Coronary artery (tissue), 2 donors: ENCODE measurements at regions not wholly inside any gene's neighbourhood (a gene's known extent, or its start where the extent isn't known, plus 50 kb on each side); places are given as distances from the start of the nearest gene placed in this dataset.

Source experiments
- DNase-seq: peaks from one replicate; pipeline ENCODE4 v3.0.0-alpha.2; 2017; ENCODE audit warnings: low spot score
- H3K27ac ChIP-seq, 2 donors: fragments of 200-600 bp; sonication (generic); one replicate each; pipeline ENCODE4 v1.5.1; 2016 to 2019
- H3K4me3 ChIP-seq: fragments of 200-600 bp; sonication (generic); 2 replicates; pipeline ENCODE4 v1.5.1; 2016; ENCODE audit warnings: mild to moderate bottlenecking, moderate library complexity
- TF ChIP-seq, protein P1 (sequence below): fragments of 200-600 bp; sonication (generic); IDR thresholded peaks from one replicate; pipeline ENCODE4 v1.5.1; 2019; ENCODE audit warnings: antibody characterized with exemption

DNA sequence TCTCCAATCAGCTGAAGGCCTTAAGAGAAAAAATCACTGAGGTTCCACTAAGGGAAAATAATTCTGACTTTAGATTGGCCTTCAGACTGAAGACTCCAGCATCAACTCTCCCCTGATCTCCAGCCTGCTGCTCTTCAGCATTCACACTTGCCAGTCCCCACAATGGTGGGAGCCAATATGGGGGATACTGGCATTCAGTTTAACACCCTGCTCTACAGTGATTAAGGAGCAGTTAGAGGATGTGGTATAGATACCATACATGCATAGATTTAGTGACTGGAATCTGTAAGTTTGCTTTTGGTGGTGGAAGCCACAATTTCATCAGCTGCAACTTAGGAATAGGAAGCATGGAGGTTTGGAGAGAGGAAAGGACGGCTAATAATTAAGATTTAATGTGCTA lies 2017.7 kb upstream of the CDH6 start:
- H3K27ac ChIP-seq, result no peak overlapping the region
- H3K4me3 ChIP-seq, result no peak overlapping the region
- no peak for DNase-seq
- TF ChIP-seq, protein P1, sequence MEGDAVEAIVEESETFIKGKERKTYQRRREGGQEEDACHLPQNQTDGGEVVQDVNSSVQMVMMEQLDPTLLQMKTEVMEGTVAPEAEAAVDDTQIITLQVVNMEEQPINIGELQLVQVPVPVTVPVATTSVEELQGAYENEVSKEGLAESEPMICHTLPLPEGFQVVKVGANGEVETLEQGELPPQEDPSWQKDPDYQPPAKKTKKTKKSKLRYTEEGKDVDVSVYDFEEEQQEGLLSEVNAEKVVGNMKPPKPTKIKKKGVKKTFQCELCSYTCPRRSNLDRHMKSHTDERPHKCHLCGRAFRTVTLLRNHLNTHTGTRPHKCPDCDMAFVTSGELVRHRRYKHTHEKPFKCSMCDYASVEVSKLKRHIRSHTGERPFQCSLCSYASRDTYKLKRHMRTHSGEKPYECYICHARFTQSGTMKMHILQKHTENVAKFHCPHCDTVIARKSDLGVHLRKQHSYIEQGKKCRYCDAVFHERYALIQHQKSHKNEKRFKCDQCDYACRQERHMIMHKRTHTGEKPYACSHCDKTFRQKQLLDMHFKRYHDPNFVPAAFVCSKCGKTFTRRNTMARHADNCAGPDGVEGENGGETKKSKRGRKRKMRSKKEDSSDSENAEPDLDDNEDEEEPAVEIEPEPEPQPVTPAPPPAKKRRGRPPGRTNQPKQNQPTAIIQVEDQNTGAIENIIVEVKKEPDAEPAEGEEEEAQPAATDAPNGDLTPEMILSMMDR, result no peak

DNA sequence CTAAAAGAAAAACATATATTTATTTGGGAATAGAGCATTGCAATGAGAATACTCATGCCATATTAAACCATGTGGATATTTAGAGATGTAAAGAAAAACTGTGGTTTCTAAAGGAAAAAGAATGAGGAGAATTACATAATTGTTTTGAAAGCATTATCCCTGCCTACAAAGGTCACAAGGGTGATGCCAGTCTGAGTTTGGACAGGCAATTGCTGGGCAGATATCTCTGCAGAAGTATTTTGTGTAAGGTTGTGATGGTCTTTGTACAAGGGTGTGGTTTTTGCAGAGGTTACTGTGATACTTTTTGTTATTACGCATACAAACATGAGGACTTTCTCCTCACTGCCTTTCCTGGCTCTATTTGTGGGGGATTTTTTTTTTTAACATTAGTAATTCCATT lies 2022.9 kb upstream of the CDH6 start:
- TF ChIP-seq, protein P1, result no peak
- DNase-seq, result no peak
- no peak overlapping the region for H3K4me3 ChIP-seq
- no peak overlapping the region for H3K27ac ChIP-seq

DNA sequence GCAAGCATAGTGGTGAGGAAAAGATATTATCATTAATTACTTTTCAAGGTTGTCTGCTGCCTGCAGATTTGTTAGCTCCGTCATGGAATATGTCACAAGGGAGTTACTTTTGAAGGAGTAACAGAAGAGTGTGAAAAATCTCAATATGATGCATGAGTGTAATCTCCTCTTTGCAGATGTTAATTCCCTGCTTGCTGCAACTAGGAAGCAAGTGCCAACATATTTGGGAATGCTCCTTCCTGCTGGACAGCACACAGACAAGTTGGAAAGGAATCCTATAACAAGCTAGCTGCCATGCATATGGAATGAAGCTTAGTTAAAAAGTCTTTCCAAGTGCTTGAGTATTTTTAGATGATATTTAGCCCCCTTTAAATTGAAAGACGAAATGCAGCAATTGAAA lies 2023.6 kb upstream of the CDH6 start:
- no peak overlapping the region for H3K4me3 ChIP-seq
- no peak for DNase-seq
- TF ChIP-seq, protein P1, result no peak
- no peak overlapping the region for H3K27ac ChIP-seq

DNA sequence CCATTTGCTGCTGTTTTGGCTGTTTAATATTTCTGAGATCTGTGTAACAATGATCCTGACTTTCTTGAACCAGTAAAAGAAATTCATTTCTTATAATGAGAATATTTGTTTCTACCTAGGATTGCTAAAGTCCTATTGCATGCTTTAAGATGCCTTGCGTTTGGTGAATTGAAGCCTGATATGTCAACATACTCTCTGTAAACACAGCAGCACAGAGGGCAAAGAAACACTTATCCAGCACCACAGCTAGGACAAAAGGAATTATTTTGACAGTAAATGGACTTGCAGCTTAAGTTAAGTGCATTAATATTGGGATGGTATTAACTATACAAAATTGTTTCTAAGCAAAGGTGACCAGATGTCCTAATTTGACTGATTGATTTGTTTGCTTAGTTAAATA lies 2031.2 kb upstream of the CDH6 start:
- H3K4me3 ChIP-seq, result no peak overlapping the region
- TF ChIP-seq, protein P1, result no peak

DNA sequence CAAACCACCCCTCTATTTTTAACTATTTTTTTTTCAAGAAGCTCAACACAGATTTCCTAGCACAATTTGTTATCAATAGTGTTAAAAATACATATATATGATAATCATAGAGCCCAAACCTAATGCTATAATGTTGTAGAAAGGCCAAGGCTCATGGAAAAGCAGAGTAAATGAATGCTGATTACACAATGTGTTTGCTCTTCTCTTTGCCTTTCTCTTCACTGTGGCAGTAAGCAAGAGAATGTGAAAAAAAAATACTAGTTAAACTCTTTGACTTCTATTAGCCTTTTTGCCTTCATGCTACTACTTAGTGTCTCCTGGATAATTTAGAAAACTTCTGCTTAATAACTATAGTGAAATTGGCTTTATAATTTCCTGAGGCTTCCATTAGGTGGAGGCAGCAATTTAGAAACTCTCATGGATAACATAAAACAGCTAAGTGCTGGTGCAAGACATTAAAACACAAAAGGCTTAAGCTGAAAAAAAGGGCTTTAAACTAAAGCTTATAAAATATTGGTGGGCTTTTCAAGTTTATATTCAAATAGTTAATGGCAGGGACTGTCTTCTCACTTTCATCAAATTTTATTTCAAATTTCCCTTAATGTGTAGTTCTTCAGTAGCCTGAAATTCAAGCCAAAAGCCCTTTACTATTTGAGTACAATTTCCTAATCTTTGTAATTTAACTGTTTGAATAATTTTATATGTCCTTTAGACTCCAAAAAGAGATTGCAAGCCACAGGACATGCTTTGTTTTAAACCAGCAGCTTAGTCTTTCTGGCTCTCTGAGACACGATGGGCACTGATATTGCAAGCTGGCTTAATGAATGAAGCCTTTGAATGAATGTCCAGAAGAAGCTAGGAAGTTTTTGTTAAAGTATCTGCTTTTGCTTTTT lies 2031.8 kb upstream of the CDH6 start:
- H3K4me3 ChIP-seq, result no peak overlapping the region
- no peak for DNase-seq
- no peak overlapping the region for H3K27ac ChIP-seq
- TF ChIP-seq, protein P1, result no peak

More for the DNA sequence above, 2031.2 kb upstream of the CDH6 start:
- no peak for DNase-seq
- no peak overlapping the region for H3K27ac ChIP-seq

DNA sequence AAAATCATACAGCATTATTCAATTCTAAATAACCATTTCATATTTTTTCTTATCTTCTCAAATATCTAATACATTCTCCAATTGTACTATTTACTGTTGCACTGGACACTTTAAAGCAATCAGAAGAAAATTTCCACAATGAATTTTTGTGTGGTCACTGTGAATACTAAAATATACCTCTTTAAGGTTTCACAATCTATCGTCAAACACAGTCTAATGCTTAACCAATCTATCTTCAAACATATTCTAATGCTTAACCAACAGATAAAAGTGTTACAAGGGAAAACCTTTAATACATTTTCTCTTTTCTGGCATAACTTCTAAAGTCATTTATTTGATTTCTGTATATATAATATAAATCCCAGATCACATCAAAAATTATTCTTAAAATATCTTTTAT lies 2035.5 kb upstream of the CDH6 start:
- H3K27ac ChIP-seq, result no peak overlapping the region
- DNase-seq, result no peak
- TF ChIP-seq, protein P1, result no peak

DNA sequence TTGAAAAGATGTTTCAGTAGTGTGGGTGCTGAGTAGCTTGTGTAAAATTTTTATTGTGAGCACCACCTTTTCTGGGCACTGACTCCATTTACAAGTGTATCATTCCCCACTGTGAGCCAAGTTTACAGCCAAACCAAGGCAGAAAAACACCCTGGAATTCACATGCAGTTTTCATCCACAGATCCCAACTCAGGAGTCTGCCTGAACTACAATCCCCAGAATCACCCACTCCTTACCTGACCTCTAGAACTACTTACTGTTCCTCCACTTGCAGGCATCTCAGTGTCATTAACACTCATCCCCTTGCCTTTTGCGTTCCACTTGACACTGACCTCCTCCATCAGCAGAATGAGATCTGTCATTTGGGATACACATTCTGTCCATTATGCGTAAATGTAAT lies 2042.6 kb upstream of the CDH6 start:
- Histone ChIP-seq H3K4me3 (no peak overlapping the region), H3K27ac (no peak overlapping the region)
- TF ChIP-seq, protein P1, result no peak
- no peak for DNase-seq

More for the DNA sequence above, 2035.5 kb upstream of the CDH6 start:
- no peak overlapping the region for H3K4me3 ChIP-seq
